Mesodermal cell (in vitro differentiated cells): ENCODE measurements at regions not wholly inside any gene's neighbourhood (a gene's known extent, or its start where the extent isn't known, plus 50 kb on each side); places are given as distances from the start of the nearest gene placed in this dataset.
A peak's percentile ranks its signal among the peaks of the same experiment; 100 is the strongest.

Experiments
- H3K27ac ChIP-seq: 2 replicates; pipeline ENCODE4 v1.7.0; 2013; ENCODE audit warnings: mild to moderate bottlenecking, low read depth, low read length, moderate library complexity; ENCODE audit not compliant: severe bottlenecking
- H3K36me3 ChIP-seq: 2 replicates; pipeline ENCODE4 v1.7.1; 2013; ENCODE audit warnings: mild to moderate bottlenecking, low read length, moderate library complexity; ENCODE audit not compliant: control insufficient read depth, insufficient read depth
- H3K4me1 ChIP-seq: one replicate; pipeline ENCODE4 v1.7.1; 2013; ENCODE audit warnings: mild to moderate bottlenecking, low read length; ENCODE audit not compliant: insufficient read depth, control insufficient read depth, poor library complexity, severe bottlenecking
- H3K4me3 ChIP-seq: 2 replicates; pipeline ENCODE4 v1.7.0; 2013; ENCODE audit warnings: low read length, control low read depth, mild to moderate bottlenecking; ENCODE audit not compliant: insufficient read depth, poor library complexity, severe bottlenecking; ENCODE audit errors: extremely low read depth
- H3K9me3 ChIP-seq: 2 replicates; pipeline ENCODE4 v1.7.1; 2013; ENCODE audit warnings: mild to moderate bottlenecking, low read length, moderate library complexity; ENCODE audit not compliant: control insufficient read depth
- WGBS, 2 experiments: methylation state at CpG; one replicate each; pipeline ENCODE4 v1.1.5; 2013; ENCODE audit warnings: missing lambda C conversion rate in 2 of 2; ENCODE audit not compliant: insufficient coverage in 2 of 2; 5-methylcytosine and 5-hydroxymethylcytosine counted together

GRCh38 chr7:19988860-19989259 is 215.4 kb upstream of the TMEM196 start:
- H3K27ac ChIP-seq: no peak overlapping the region
- WGBS, 2 experiments: 100% methylated on average over 1 of the region's 2 CpGs; no CpG with 5 or more reads in 1 of the 2 experiments
- no peak overlapping the region for H3K4me3 ChIP-seq
- no peaks in the 10 kb centered on the region for H3K36me3 ChIP-seq
- no peaks in the 10 kb centered on the region for H3K4me1 ChIP-seq
- no peaks in the 10 kb centered on the region for H3K9me3 ChIP-seq

GRCh38 chr7:19984231-19984632 is 210.8 kb upstream of the TMEM196 start:
- Histone ChIP-seq H3K4me1 (no peaks in the 10 kb centered on the region), H3K4me3 (no peak overlapping the region), H3K27ac (no peak overlapping the region), H3K9me3 (no peaks in the 10 kb centered on the region), H3K36me3 (no peaks in the 10 kb centered on the region)
- 71 to 100% methylated on average over 2 to 3 of the region's 3 CpGs for WGBS, 2 experiments

GRCh38 chr7:19982841-19983835 is 209.7 kb upstream of the TMEM196 start:
- Histone ChIP-seq H3K4me3 (no peak overlapping the region), H3K36me3 (no peaks in the 10 kb centered on the region)
- 72 to 88% methylated on average over 3 of the region's 6 CpGs for WGBS, 2 experiments

GRCh38 chr7:19973581-19973980 is 200.2 kb upstream of the TMEM196 start:
- H3K27ac ChIP-seq: no peak overlapping the region
- no peaks in the 10 kb centered on the region for H3K9me3 ChIP-seq
- peaks cover 10% of the 10 kb centered on the region for H3K4me1 ChIP-seq
- WGBS, 2 experiments: no CpG with 5 or more reads among the region's 2 CpGs
- no peak overlapping the region for H3K4me3 ChIP-seq
- H3K36me3 ChIP-seq: no peaks in the 10 kb centered on the region

More at GRCh38 chr7:19982841-19983835, 209.7 kb upstream of the TMEM196 start:
- no peak overlapping the region for H3K27ac ChIP-seq
- H3K9me3 ChIP-seq: no peaks in the 10 kb centered on the region
- no peaks in the 10 kb centered on the region for H3K4me1 ChIP-seq

GRCh38 chr7:19972876-19973275 is 199.5 kb upstream of the TMEM196 start:
- no peaks in the 10 kb centered on the region for H3K36me3 ChIP-seq
- peaks cover 10% of the 10 kb centered on the region for H3K4me1 ChIP-seq
- 100% methylated on average over 1 of the region's 1 CpG; no CpG with 5 or more reads in 1 of the 2 experiments for WGBS, 2 experiments
- no peak overlapping the region for H3K4me3 ChIP-seq
- no peaks in the 10 kb centered on the region for H3K9me3 ChIP-seq
- H3K27ac ChIP-seq: no peak overlapping the region

GRCh38 chr7:19971956-19972355 is 198.5 kb upstream of the TMEM196 start:
- no peaks in the 10 kb centered on the region for H3K9me3 ChIP-seq
- no peaks in the 10 kb centered on the region for H3K36me3 ChIP-seq
- no peak overlapping the region for H3K4me3 ChIP-seq
- H3K27ac ChIP-seq: no peak overlapping the region
- no CpG with 5 or more reads among the region's 2 CpGs for WGBS, 2 experiments
- H3K4me1 ChIP-seq: peaks cover 10% of the 10 kb centered on the region

- Histone ChIP-seq H3K4me3 (no peak overlapping the region), H3K36me3 (no peaks in the 10 kb centered on the region), H3K9me3 (no peaks in the 10 kb centered on the region), H3K27ac (peak overlapping the region; percentile 57), H3K4me1 (peaks cover 10% of the 10 kb centered on the region)
Observed at GRCh38 chr7:19970514-19970913, 197.1 kb upstream of the TMEM196 start.

GRCh38 chr7:19969859-19970493 is 196.6 kb upstream of the TMEM196 start:
- Histone ChIP-seq H3K4me1 (peaks cover 10% of the 10 kb centered on the region), H3K4me3 (no peak overlapping the region), H3K36me3 (no peaks in the 10 kb centered on the region), H3K27ac (peak overlapping the region; percentile 57), H3K9me3 (no peaks in the 10 kb centered on the region)
- 87 to 89% methylated on average over 3 of the region's 4 CpGs for WGBS, 2 experiments

- H3K27ac ChIP-seq: no peak overlapping the region
- 89% methylated on average over 2 of the region's 2 CpGs; no CpG with 5 or more reads in 1 of the 2 experiments for WGBS, 2 experiments
Observed at GRCh38 chr7:19964246-19964645, 190.8 kb upstream of the TMEM196 start.

GRCh38 chr7:19963695-19964094 is 190.3 kb upstream of the TMEM196 start:
- H3K27ac ChIP-seq: no peak overlapping the region
- H3K4me3 ChIP-seq: no peak overlapping the region
- no peaks in the 10 kb centered on the region for H3K36me3 ChIP-seq
- no peaks in the 10 kb centered on the region for H3K9me3 ChIP-seq
- no peaks in the 10 kb centered on the region for H3K4me1 ChIP-seq
- no CpG with 5 or more reads among the region's 1 CpG for WGBS, 2 experiments

More at GRCh38 chr7:19964246-19964645, 190.8 kb upstream of the TMEM196 start:
- Histone ChIP-seq H3K4me1 (no peaks in the 10 kb centered on the region), H3K36me3 (no peaks in the 10 kb centered on the region), H3K4me3 (no peak overlapping the region), H3K9me3 (no peaks in the 10 kb centered on the region)
